Karpas-422 (cell line): ENCODE measurements at regions not wholly inside any gene's neighbourhood (a gene's known extent, or its start where the extent isn't known, plus 50 kb on each side); places are given as distances from the start of the nearest gene placed in this dataset.

Source experiments
- DNase-seq: peaks from one replicate; pipeline ENCODE4 v3.0.0-alpha.2; 2015
- H2AFZ ChIP-seq: fragments of 200-600 bp; sonication (generic); 2 replicates; pipeline ENCODE4 v1.6.1; 2014; ENCODE audit warnings: antibody characterized with exemption, low read length, mixed read lengths
- H3K27ac ChIP-seq: fragments of 200-600 bp; sonication (generic); 2 replicates; pipeline ENCODE4 v1.5.1; 2014; ENCODE audit warnings: mild to moderate bottlenecking, low read length, moderate library complexity
- H3K27me3 ChIP-seq: fragments of 200-600 bp; sonication (generic); 2 replicates; pipeline ENCODE4 v1.6.1; 2014; ENCODE audit warnings: low read length, mixed read lengths
- H3K36me3 ChIP-seq: fragments of 200-600 bp; sonication (generic); 2 replicates; pipeline ENCODE4 v1.6.1; 2014; ENCODE audit warnings: low read length, mixed read lengths; ENCODE audit not compliant: insufficient read depth
- H3K4me1 ChIP-seq: fragments of 200-600 bp; sonication (generic); 2 replicates; pipeline ENCODE4 v1.6.1; 2014; ENCODE audit warnings: mild to moderate bottlenecking, low read length, mixed read lengths
- H3K4me2 ChIP-seq: fragments of 200-600 bp; sonication (generic); 2 replicates; pipeline ENCODE4 v1.6.1; 2014; ENCODE audit warnings: low read length, low read depth, mild to moderate bottlenecking; ENCODE audit not compliant: poor library complexity, severe bottlenecking
- H3K4me3 ChIP-seq: fragments of 200-600 bp; sonication (generic); 2 replicates; pipeline ENCODE4 v1.5.1; 2014; ENCODE audit warnings: mild to moderate bottlenecking, antibody characterized with exemption, low read length, mixed read lengths
- H3K79me2 ChIP-seq: fragments of 200-600 bp; sonication (generic); 2 replicates; pipeline ENCODE4 v1.6.1; 2014; ENCODE audit warnings: mild to moderate bottlenecking, low read length, mixed read lengths
- H3K9ac ChIP-seq: fragments of 200-600 bp; sonication (generic); 2 replicates; pipeline ENCODE4 v1.6.0; 2014; ENCODE audit warnings: low read length
- H3K9me2 ChIP-seq: fragments of 200-600 bp; sonication (generic), shearing (Covaris generic); replicated peaks from 2 replicates; pipeline ENCODE4 v1.6.0; 2014; ENCODE audit warnings: mild to moderate bottlenecking, low read length, moderate library complexity; ENCODE audit not compliant: insufficient read depth
- H3K9me3 ChIP-seq: fragments of 300-700, 200-600 bp; sonication (generic); 2 replicates; pipeline ENCODE4 v1.6.1; 2014; ENCODE audit warnings: low read length, mixed read lengths
- H4K20me1 ChIP-seq: fragments of 200-600 bp; sonication (generic); 2 replicates; pipeline ENCODE4 v1.6.1; 2014; ENCODE audit warnings: mild to moderate bottlenecking, antibody characterized with exemption, low read length, low read depth; ENCODE audit not compliant: insufficient read depth

DNA sequence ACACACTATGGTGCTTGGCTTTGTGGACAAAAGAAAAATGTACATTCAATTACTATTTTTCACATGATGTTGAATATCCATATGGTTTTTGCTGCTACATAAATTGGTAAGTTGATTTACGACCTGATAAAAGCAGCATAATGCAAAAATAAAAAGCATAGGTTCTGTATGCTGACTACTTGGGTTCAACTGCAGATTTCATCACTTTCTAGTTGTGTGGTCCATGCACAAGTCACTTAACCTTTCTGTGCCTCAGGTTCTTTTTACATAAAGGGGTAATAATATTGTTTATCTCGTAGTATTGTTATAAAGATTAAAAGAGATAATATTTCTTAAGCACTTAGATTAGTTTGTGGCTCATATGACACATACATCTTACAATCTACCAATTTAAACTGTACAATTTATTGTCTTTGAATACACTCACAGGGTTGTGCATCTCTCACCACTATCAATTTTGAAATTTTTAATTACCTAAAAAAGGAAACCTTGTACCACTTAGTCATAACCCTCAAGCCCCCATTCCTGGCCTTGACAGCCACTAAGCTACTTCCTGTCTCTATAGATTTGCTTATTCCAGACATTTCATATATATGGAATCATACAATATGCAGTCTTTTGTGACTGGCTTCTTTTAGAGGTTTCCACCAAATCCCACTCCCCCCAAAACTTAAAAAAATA, 1443.9 kb downstream of the SUCLG1 start:
- Histone ChIP-seq H3K79me2 (no peaks in the 10 kb centered on the region), H3K9me2 (no peaks in the 10 kb centered on the region), H2AFZ (no peak overlapping the region), H3K4me2 (no peak overlapping the region), H3K36me3 (no peaks in the 10 kb centered on the region), H3K9ac (no peak overlapping the region), H3K27ac (no peak overlapping the region), H3K9me3 (peaks cover 57% of the 10 kb centered on the region), H3K4me3 (no peak overlapping the region), H4K20me1 (no peaks in the 10 kb centered on the region), H3K27me3 (no peaks in the 10 kb centered on the region), H3K4me1 (no peaks in the 10 kb centered on the region)
- DNase-seq, result no peak

DNA sequence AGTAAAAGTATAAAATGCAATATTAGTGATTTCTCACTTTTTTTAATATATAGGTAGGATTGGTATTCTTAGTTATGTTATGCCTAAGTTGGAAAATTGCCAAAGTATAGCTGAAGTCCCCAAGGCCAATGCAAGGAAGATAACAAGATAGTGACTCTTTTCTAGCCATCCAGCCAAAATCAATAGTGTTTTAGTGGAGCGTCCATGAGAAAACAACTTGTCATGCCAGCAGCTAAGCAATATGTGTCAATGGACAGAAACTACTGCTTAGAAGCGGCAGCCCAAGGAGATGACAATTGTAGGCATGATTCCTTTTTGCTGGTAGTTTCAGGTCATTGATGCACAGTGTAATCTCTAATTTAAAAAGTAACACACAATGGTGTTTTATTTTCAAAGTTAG, 1444.6 kb downstream of the SUCLG1 start:
- no peak overlapping the region for H2AFZ ChIP-seq
- no peak overlapping the region for H3K4me3 ChIP-seq
- no peaks in the 10 kb centered on the region for H3K27me3 ChIP-seq
- peaks cover 52% of the 10 kb centered on the region for H3K9me3 ChIP-seq
- H3K79me2 ChIP-seq, result no peaks in the 10 kb centered on the region
- no peaks in the 10 kb centered on the region for H3K36me3 ChIP-seq
- no peak overlapping the region for H3K9ac ChIP-seq
- DNase-seq, result no peak
- H3K4me2 ChIP-seq, result no peak overlapping the region
- H3K9me2 ChIP-seq, result no peaks in the 10 kb centered on the region
- no peaks in the 10 kb centered on the region for H4K20me1 ChIP-seq
- H3K27ac ChIP-seq, result no peak overlapping the region
- no peaks in the 10 kb centered on the region for H3K4me1 ChIP-seq

DNA sequence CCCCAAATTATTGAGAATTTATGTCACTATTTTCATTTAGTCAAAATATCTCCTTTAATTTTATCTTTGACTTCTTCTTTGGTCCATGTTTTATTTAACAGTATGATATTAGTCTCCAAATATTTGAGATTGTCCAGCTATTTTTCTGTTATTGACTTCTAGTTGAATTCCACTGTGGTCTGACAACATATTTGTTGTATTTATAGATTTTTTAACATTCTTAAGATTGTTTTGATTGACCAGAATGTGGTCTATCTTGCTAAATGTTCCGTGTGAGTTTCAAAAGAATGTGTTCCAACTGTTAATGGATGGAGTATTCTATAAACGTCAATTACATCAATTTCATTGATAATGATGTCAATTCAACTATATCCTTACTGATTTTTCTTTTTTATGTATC, 1452.1 kb downstream of the SUCLG1 start:
- Histone ChIP-seq H3K9me2 (no peaks in the 10 kb centered on the region), H3K9ac (no peak overlapping the region), H3K4me3 (no peak overlapping the region), H2AFZ (no peak overlapping the region), H3K27ac (no peak overlapping the region), H3K79me2 (no peaks in the 10 kb centered on the region), H3K4me1 (no peaks in the 10 kb centered on the region), H3K36me3 (no peaks in the 10 kb centered on the region), H4K20me1 (no peaks in the 10 kb centered on the region), H3K9me3 (peaks cover 38% of the 10 kb centered on the region), H3K4me2 (no peak overlapping the region), H3K27me3 (no peaks in the 10 kb centered on the region)
- DNase-seq, result no peak

DNA sequence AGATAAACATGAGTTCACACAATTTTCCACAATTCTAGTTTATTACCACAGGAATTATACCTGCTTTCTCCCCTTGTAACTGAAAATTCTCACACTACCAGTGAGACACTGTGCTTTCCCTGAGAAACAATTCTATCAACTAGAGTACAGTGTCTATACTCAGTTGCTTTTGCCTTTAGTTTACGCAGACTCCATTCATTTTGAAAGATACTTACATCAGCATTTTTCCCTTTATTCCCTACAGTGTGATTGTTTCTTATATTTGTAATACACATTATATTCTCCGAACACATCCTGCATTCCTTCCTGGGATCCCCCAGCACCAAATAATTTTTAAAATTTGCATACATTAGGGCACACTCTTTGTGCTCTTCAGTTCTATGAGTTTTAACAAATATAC, 1455.5 kb downstream of the SUCLG1 start:
- peaks cover 33% of the 10 kb centered on the region for H3K9me3 ChIP-seq
- no peak overlapping the region for H3K27ac ChIP-seq
- H2AFZ ChIP-seq, result no peak overlapping the region
- no peaks in the 10 kb centered on the region for H3K36me3 ChIP-seq
- no peak overlapping the region for H3K9ac ChIP-seq
- no peak overlapping the region for H3K4me3 ChIP-seq
- H3K9me2 ChIP-seq, result no peaks in the 10 kb centered on the region
- DNase-seq, result no peak
- no peaks in the 10 kb centered on the region for H3K27me3 ChIP-seq
- no peaks in the 10 kb centered on the region for H4K20me1 ChIP-seq
- no peaks in the 10 kb centered on the region for H3K79me2 ChIP-seq
- no peaks in the 10 kb centered on the region for H3K4me1 ChIP-seq
- no peak overlapping the region for H3K4me2 ChIP-seq

DNA sequence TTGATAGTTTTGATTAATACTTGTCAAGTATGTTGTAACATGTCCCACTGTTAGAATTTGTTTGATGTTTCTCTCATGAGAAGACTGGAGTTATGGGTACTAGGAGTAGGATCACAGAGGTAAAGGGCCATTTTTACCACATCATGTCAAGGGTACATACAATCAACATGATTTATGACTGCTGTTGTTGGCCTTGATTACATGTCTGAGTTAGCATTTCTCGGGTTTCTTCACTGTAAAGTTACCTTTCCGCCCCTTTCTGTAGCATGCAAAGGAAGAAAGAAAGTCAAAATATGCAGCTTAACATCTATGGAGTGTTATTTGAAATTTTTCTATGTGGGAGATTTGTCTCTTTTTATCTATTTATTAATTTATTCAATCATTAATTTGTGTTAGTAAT, 1456.4 kb downstream of the SUCLG1 start:
- no peaks in the 10 kb centered on the region for H3K9me2 ChIP-seq
- H3K36me3 ChIP-seq, result no peaks in the 10 kb centered on the region
- H3K9ac ChIP-seq, result no peak overlapping the region
- no peaks in the 10 kb centered on the region for H3K27me3 ChIP-seq
- no peaks in the 10 kb centered on the region for H3K79me2 ChIP-seq
- no peak overlapping the region for H3K4me3 ChIP-seq
- no peak overlapping the region for H3K4me2 ChIP-seq
- peaks cover 32% of the 10 kb centered on the region for H3K9me3 ChIP-seq
- no peak overlapping the region for H3K27ac ChIP-seq
- DNase-seq, result no peak
- no peaks in the 10 kb centered on the region for H3K4me1 ChIP-seq
- H4K20me1 ChIP-seq, result no peaks in the 10 kb centered on the region
- H2AFZ ChIP-seq, result no peak overlapping the region

DNA sequence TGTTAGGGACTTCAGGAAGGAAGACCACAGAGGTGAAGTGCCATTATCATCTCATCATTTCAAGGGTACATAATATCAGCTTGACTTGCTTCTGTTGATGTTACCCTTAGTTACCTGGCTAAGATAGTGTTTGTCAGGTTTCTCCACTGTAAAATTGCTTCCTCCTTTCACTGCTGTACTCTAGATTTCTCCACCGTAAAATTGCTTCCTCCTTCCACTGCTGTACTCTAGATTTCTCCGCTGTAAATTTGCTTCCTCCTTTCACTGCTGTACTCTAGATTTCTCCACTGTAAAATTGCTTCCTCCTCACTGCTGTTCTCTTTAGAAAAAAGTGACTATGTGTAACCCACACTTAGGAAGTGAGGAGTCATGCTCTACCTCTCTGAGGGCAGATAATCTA, 1460.3 kb downstream of the SUCLG1 start:
- Histone ChIP-seq H3K9ac (no peak overlapping the region), H2AFZ (no peak overlapping the region)

DNA sequence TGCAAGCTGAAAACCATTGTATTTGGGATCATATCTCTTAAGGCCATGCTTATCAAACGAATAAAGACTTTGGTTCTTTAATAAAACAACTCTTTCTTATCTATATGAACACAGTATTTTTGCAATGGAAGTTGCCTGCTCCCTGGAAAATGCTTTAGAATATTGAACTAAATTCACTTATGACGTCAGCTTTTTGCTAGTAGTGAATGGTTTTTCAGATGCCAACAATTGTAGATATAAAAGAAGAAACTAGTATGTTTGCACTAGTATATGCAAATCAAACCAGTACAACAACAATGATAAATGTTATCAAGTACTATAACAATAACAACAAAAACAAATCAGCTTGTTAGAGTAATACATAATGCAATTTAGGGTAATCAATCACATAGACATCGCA, 1462.9 kb downstream of the SUCLG1 start:
- no peak overlapping the region for H3K27ac ChIP-seq
- no peak overlapping the region for H3K9ac ChIP-seq
- H3K27me3 ChIP-seq, result no peaks in the 10 kb centered on the region
- no peaks in the 10 kb centered on the region for H4K20me1 ChIP-seq
- peaks cover 40% of the 10 kb centered on the region for H3K9me3 ChIP-seq
- no peaks in the 10 kb centered on the region for H3K9me2 ChIP-seq
- no peaks in the 10 kb centered on the region for H3K4me1 ChIP-seq
- no peak for DNase-seq
- no peak overlapping the region for H3K4me2 ChIP-seq
- no peak overlapping the region for H3K4me3 ChIP-seq
- no peaks in the 10 kb centered on the region for H3K79me2 ChIP-seq
- no peaks in the 10 kb centered on the region for H3K36me3 ChIP-seq
- H2AFZ ChIP-seq, result no peak overlapping the region

More for the DNA sequence above, 1460.3 kb downstream of the SUCLG1 start:
- H3K27ac ChIP-seq, result no peak overlapping the region
- H3K36me3 ChIP-seq, result no peaks in the 10 kb centered on the region
- H3K27me3 ChIP-seq, result no peaks in the 10 kb centered on the region
- no peak for DNase-seq
- no peaks in the 10 kb centered on the region for H3K4me1 ChIP-seq
- no peak overlapping the region for H3K4me2 ChIP-seq
- no peaks in the 10 kb centered on the region for H3K79me2 ChIP-seq
- H3K9me3 ChIP-seq, result peaks cover 34% of the 10 kb centered on the region
- H3K9me2 ChIP-seq, result no peaks in the 10 kb centered on the region
- no peaks in the 10 kb centered on the region for H4K20me1 ChIP-seq
- no peak overlapping the region for H3K4me3 ChIP-seq

DNA sequence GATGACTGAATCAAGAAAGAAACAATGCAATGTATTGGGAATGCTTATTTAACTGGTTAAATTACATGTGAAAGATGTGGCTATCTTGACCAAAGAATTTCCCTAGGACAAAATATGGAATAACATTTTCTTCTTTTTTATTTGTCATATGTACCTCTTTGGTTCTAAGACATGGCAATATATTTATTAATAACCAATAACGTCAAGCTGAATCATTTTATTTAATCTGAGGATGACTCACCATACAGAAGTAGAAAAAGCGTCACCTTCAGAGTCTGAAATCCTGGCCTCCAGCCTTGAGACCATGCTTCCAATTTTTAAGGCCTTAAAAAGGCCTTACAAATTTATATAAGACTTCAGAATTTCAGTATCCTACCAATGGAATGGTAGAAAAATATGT, 1464.9 kb downstream of the SUCLG1 start:
- no peak overlapping the region for H2AFZ ChIP-seq
- no peaks in the 10 kb centered on the region for H4K20me1 ChIP-seq
- H3K9me3 ChIP-seq, result peaks cover 45% of the 10 kb centered on the region
- H3K79me2 ChIP-seq, result no peaks in the 10 kb centered on the region
- DNase-seq, result no peak
- no peaks in the 10 kb centered on the region for H3K27me3 ChIP-seq
- no peaks in the 10 kb centered on the region for H3K4me1 ChIP-seq
- H3K27ac ChIP-seq, result no peak overlapping the region
- H3K9ac ChIP-seq, result no peak overlapping the region
- H3K4me3 ChIP-seq, result no peak overlapping the region
- no peaks in the 10 kb centered on the region for H3K9me2 ChIP-seq
- no peak overlapping the region for H3K4me2 ChIP-seq
- no peaks in the 10 kb centered on the region for H3K36me3 ChIP-seq

DNA sequence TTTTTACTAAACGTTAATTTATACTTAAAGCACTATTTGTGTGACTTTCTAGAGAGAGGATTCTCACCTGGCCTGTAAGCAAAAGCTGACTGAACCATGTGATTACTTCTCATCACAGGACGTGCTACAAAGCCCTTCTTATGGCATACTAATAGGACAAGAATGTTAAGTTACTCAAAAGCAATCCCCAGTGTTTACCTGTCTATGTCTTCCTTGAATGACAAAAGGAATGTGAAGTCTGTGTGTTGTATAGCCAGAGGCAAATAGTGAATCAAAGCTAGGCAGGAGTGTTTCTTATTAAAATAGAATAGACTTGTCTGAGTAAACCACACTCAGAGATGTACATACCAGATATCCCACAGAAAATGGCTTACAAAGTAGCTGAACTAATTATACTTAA, 1465.5 kb downstream of the SUCLG1 start:
- Histone ChIP-seq H3K4me3 (no peak overlapping the region), H3K27ac (no peak overlapping the region), H3K27me3 (no peaks in the 10 kb centered on the region), H2AFZ (no peak overlapping the region), H3K4me2 (no peak overlapping the region), H4K20me1 (no peaks in the 10 kb centered on the region), H3K4me1 (no peaks in the 10 kb centered on the region), H3K79me2 (no peaks in the 10 kb centered on the region), H3K9me2 (no peaks in the 10 kb centered on the region), H3K36me3 (no peaks in the 10 kb centered on the region), H3K9ac (no peak overlapping the region), H3K9me3 (peaks cover 48% of the 10 kb centered on the region)
- DNase-seq, result no peak
